Fibroblast of mammary gland (primary cell): ENCODE measurements at regions not wholly inside any gene's neighbourhood (a gene's known extent, or its start where the extent isn't known, plus 50 kb on each side); places are given as distances from the start of the nearest gene placed in this dataset.

ENCODE experiments used
- DNase-seq: peaks from one replicate; pipeline ENCODE4 v3.0.0-alpha.2; 2010; ENCODE audit warnings: low read depth
- H3K4me3 ChIP-seq: 2 replicates; pipeline ENCODE4 v1.5.1; 2011; ENCODE audit warnings: low read depth, mild to moderate bottlenecking, low read length, moderate library complexity; ENCODE audit not compliant: control insufficient read depth
- CTCF ChIP-seq: conservative IDR thresholded peaks from 2 replicates; pipeline ENCODE4 v1.5.1; 2011; ENCODE audit warnings: low read depth, low read length, inconsistent platforms; ENCODE audit not compliant: control insufficient read depth, insufficient read depth

- no peak for TF ChIP-seq CTCF
- no peak overlapping the region for H3K4me3 ChIP-seq
- no peak for DNase-seq
Observed at GRCh38 chr4:135319685-135320084, 1118.1 kb upstream of the PABPC4L start.

DNA sequence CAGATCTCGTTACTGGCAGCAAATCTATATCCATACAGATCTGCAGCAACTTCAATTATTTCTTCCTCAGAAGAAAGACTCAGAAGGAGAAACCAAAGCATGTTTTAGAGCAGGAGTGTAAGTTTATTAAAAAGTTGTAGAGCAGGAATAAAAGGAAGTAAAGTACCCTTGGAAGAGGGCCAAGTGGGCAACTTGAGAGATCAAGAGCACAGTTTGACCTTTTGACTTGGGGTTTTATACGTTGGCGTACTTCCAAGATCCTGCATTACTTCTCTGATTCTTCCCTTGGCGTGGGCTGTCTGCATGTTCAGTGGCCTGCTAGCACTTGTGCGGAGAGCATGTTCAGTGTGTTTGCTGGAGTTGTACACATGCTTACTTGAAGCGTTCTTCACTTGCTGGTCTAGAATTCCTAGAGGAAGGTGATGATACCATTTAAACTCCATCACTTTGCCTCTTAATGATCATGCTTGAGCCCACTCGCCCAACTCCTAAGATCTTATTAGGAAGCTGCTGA is 1114.7 kb upstream of the PABPC4L start:
- DNase-seq, result no peak
- no peak overlapping the region for H3K4me3 ChIP-seq
- no peak for TF ChIP-seq CTCF

DNA sequence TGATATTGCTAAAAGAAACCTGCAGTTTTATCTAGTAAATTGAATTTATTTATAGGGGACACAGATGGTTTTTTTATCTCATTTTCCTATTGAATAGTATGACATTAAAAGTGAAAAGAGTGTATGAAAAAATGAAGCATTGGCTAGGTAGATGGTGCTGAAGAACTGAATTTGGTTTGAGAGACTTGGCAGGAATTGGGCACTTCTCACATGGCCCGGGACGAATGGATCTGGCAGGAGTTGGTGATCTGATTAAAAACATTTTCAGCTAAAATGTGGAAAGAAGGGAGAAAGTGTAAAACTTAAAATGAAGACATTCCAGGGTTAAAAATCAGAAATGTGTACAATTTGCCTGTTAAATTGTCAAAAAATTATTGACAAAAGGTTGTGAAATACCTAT is 1088.5 kb upstream of the PABPC4L start:
- DNase-seq, result no peak
- no peak for TF ChIP-seq CTCF

DNA sequence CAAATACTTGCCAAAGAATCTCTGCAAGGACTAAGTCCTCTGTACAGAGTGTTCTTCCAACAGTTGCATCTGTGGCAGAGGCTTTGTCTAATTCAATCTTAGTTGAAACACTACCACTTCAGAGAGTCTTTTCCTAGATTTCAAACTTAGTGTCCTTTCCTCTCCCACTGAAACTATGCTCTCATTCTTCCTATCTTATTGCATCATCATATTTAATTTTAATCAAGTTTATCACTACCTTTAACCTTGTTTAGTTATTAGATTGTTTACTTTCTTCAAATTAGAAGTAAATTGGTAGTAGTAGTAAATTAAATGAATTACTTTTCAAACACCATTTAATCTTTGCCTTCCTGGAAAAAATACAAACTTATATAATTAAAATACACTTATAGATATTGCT is 1082.3 kb upstream of the PABPC4L start:
- DNase-seq, result no peak
- no peak for TF ChIP-seq CTCF
- H3K4me3 ChIP-seq, result no peak overlapping the region

More for the DNA sequence above, 1088.5 kb upstream of the PABPC4L start:
- H3K4me3 ChIP-seq, result no peak overlapping the region

- TF ChIP-seq CTCF, result no peak
- no peak for DNase-seq
- H3K4me3 ChIP-seq, result no peak overlapping the region
Observed at GRCh38 chr4:135282676-135283075, 1081.1 kb upstream of the PABPC4L start.

DNA sequence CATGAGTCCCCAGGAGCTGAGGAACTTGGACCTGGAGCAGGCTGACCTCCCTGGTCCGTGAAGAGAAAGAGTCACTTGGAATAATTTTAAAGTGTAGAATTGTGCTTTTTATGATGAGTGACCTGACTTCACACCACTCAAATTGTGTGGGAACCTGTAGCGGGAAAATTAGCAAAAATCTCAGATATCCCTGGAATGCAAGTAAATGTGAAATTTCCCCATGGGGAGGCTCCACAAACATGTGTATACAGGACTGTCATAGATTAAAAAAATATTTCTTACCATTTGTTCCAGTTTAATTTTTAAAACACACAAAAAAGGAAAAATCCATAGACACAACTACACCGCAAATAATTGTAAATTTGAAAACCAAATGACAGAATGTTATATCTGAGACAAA is 1079.6 kb upstream of the PABPC4L start:
- no peak overlapping the region for H3K4me3 ChIP-seq
- TF ChIP-seq CTCF, result no peak
- DNase-seq, result no peak

GRCh38 chr4:135277980-135278315 is 1076.4 kb upstream of the PABPC4L start:
- no peak for DNase-seq
- TF ChIP-seq CTCF, result no peak
- no peak overlapping the region for H3K4me3 ChIP-seq
